COR-L47 (cell line): ENCODE measurements at regions not wholly inside any gene's neighbourhood (a gene's known extent, or its start where the extent isn't known, plus 50 kb on each side); places are given as distances from the start of the nearest gene placed in this dataset.
"Not testable (repeated sequence)": the region's sequence is repeated elsewhere in the genome, so short reads cannot be mapped to it uniquely, and the experiment has no call there.

Experiments
- DNase-seq: peaks from one replicate; lab custom pipeline; 2025; lab: John Stamatoyannopoulos, UW

GRCh38 chr10:29363930-29364329 is 75.1 kb downstream of the LYZL1 start:
- not testable (repeated sequence) for DNase-seq

GRCh38 chr10:29366206-29366605 is 77.3 kb downstream of the LYZL1 start:
- not testable (repeated sequence) for DNase-seq

GRCh38 chr10:29369419-29369818 is 80.5 kb downstream of the LYZL1 start:
- DNase-seq = no peak

- DNase-seq = no peak
These were observed 81.5 kb downstream of the LYZL1 start for GRCh38 chr10:29370097-29371092.

GRCh38 chr10:29372920-29373319 is 84.0 kb downstream of the LYZL1 start:
- no peak for DNase-seq

GRCh38 chr10:29374162-29374561 is 85.3 kb downstream of the LYZL1 start:
- no peak for DNase-seq

- no peak for DNase-seq
These were observed 87.0 kb downstream of the LYZL1 start for GRCh38 chr10:29375888-29376287.

GRCh38 chr10:29377333-29377961 is 88.6 kb downstream of the LYZL1 start:
- no peak for DNase-seq

GRCh38 chr10:29378106-29378505 is 89.2 kb downstream of the LYZL1 start:
- DNase-seq = no peak

GRCh38 chr10:29379208-29379607 is 90.3 kb downstream of the LYZL1 start:
- DNase-seq = no peak

GRCh38 chr10:29379777-29380598 is 91.1 kb downstream of the LYZL1 start:
- DNase-seq = not testable (repeated sequence)

- DNase-seq = peak; percentile 58
These were observed 92.0 kb downstream of the LYZL1 start for GRCh38 chr10:29380599-29381511.

GRCh38 chr10:29386342-29386999 is 97.6 kb downstream of the LYZL1 start:
- no peak for DNase-seq

GRCh38 chr10:29387269-29387668 is 98.4 kb downstream of the LYZL1 start:
- DNase-seq = no peak

GRCh38 chr10:29388112-29388511 is 99.2 kb downstream of the LYZL1 start:
- not testable (repeated sequence) for DNase-seq

- no peak for DNase-seq
These were observed 100.6 kb downstream of the LYZL1 start for GRCh38 chr10:29389493-29389892.

GRCh38 chr10:29389935-29390334 is 101.1 kb downstream of the LYZL1 start:
- DNase-seq = no peak

- DNase-seq = peak; percentile 32
These were observed 103.6 kb downstream of the LYZL1 start for GRCh38 chr10:29392376-29393021.

GRCh38 chr10:29394321-29394932 is 105.6 kb downstream of the LYZL1 start:
- DNase-seq = no peak

GRCh38 chr10:29395409-29395808 is 106.5 kb downstream of the LYZL1 start:
- no peak for DNase-seq
